SKM-1 (cell line): ENCODE measurements at regions not wholly inside any gene's neighbourhood (a gene's known extent, or its start where the extent isn't known, plus 50 kb on each side); places are given as distances from the start of the nearest gene placed in this dataset.
"Not testable (repeated sequence)": the region's sequence is repeated elsewhere in the genome, so short reads cannot be mapped to it uniquely, and the experiment has no call there.

Source experiments
- DNase-seq: peaks from one replicate; lab custom pipeline; 2025; ENCODE audit not compliant: unreplicated experiment; lab: John Stamatoyannopoulos, UW

DNA sequence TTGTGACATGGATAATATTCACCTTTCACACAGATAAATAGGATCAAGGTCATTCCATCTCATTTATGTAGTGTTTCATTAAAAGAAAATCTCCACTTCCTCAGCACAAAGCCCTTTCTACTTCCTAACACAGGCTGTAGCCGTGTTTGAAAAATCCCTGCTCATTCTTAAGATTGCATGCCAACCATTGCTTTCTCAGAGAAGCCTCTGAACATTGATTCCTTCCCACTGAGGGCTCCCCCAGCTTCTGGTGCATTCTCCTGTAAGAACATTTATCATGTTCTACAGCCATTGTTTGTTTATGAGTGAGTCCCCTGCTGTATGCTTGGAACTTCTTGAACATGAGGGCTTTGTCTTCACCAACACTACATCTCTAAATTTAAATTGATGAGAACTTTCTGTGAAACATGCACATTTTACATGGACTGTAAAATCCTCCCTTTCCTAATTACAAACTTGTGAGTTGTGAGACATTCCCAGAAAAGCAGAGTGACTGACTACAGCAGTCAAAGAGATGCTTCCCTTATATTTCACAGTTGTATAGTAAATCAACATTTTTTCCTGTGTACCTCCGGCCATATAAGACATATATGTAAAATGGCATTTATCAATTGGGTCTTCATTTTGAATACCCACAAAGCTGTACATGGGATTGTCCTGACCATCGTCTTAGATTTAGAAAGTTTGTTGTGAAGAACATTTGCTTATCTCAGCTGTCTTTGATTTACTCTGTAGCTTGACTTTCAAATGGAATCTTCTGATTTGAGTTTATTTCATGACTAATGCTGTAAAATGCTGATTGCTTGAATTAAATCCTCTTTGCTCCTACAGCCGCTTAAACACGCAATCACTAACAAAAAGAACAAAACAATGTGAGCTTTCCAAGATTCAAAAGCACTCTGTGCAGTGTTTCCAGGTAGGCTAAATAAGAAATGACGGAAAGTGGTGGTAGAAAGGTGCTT is 600.5 kb upstream of the SLIT2 start:
- DNase-seq, result no peak

- DNase-seq, result no peak
These were observed 606.1 kb upstream of the SLIT2 start for GRCh38 chr4:19645589-19645988.

- DNase-seq, result no peak
These were observed 615.3 kb upstream of the SLIT2 start for GRCh38 chr4:19636451-19636850.

DNA sequence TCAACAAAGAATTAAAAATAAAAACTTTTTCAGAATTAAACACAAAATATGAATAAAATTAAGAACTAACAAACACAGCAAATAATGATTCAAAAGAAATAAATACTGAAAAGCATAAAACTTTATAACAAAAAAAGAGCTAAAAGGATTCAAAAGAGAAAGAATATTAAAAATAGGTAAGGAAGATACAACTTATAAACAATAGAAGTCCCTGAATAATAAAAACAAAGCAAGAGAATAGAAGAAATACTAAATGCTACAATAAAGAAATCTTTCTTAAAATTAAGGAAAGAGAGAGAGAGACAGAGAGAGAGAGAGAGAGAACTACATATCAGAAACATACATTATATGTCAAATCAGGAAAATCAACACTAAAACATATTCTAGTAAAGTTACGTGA is 619.9 kb upstream of the SLIT2 start:
- no peak for DNase-seq

DNA sequence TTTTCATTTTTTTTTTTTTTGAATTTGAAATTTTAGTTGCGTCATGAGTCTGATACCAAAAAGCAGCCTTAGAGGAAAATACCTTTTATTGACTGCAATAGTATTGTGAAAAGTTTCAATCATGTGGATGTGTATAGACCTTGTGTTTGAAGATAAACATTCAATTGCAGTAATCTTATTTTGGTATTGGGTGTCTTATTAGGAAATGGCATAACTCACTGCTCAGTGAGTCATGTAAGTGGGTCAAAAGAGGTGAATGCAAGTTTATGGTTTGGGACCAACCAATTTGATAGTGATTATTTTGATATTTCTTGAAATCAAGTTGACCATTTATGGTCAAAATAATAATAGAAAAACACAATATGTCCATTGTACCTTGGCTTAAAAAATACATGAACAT is 627.8 kb upstream of the SLIT2 start:
- no peak for DNase-seq

- no peak for DNase-seq
These were observed 636.5 kb upstream of the SLIT2 start for GRCh38 chr4:19615086-19615689.

DNA sequence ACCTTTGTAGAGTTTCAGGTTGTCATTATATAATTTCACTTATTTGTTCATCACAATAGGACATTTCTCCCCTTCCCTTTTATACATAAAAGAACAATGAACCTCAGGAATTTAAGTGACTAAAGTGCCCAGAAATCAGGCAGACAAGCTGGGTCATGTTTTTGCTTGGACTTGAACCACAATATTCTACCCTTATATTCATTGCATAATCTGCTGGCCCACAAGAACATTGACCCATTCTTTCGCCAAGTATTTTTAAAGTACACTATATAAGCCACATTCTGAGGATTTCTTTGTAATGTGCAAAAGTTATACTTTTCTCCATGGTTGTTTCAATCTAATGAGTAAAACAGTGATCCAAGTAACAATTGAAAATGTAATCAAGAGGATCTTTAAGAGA is 637.5 kb upstream of the SLIT2 start:
- no peak for DNase-seq

DNA sequence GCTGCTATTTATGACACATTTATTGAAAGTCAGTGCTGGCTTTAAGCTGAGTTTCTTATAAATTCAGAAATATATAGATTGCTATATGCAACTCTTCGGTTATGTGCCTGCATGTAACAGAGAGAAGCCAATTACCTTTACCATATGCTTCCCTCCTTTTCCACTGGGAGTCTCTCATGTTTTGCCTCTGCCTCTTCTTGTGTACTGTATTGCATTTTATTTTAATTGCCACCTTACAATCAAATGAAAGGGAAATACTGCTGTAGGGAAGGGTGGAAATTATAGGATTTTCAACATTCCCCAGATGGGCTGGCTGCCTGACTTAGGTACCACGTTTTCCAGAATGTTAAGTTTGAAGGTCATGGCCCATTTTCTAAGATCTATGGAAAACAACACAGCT is 655.4 kb upstream of the SLIT2 start:
- DNase-seq, result no peak

- no peak for DNase-seq
These were observed 659.3 kb upstream of the SLIT2 start for GRCh38 chr4:19592391-19592790.

GRCh38 chr4:19583827-19584569 is 667.7 kb upstream of the SLIT2 start:
- DNase-seq, result no peak

DNA sequence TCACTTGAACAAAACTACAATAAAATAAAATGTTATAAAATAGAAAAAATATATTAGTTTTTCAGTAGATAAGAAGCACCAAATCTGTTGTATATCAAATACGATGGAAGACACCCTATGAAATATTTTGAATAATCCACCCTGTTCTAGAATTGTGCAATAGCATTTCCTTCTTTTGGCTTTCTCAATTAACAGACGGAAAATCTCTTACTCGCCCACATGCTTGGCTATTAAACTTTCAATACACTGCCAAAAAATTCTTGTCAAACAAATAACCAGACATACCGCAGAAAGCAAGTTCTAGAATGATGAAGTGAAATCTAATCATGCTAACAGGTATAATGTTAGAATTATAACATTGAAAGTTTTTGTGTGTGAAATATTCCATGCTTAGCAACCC is 671.6 kb upstream of the SLIT2 start:
- DNase-seq, result no peak

DNA sequence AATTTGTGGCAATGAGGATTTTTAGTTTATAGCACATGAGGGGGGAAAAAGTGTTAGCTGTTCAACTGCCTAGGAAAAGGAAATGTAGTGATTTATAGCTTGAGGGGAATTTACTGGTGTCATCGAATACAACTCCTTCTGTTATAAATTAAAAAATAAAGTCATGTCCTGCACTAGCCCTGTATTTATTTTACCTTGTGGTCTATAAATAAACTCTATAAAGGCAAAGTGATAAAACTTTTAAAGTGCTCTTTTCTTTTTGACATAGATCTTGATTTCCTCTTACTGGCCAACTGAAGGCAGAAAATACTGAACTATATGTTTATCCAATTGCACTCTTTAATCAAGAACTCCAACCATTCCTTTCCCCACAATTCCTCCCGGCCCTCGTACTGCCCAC is 672.1 kb upstream of the SLIT2 start:
- DNase-seq, result no peak

DNA sequence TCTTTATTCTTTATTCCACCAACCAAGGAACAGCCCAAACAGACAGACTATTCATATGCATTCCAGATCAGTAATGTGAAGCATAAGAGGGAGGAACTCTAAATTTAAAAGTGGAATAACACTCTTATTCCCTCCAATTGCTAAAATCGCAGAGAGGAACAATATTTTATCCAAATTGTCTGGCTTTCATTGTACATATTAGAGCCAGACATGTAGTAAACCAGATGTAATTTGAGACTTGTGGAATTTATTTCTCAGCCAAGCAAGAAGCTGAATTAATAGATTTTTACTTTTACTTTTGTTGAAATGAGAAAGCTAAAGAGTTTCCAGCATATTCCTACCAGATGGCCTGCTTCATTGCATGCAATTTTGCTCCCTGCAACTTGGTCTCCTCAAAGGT is 674.6 kb upstream of the SLIT2 start:
- DNase-seq, result no peak

- no peak for DNase-seq
These were observed 675.8 kb upstream of the SLIT2 start for GRCh38 chr4:19575924-19576323.

DNA sequence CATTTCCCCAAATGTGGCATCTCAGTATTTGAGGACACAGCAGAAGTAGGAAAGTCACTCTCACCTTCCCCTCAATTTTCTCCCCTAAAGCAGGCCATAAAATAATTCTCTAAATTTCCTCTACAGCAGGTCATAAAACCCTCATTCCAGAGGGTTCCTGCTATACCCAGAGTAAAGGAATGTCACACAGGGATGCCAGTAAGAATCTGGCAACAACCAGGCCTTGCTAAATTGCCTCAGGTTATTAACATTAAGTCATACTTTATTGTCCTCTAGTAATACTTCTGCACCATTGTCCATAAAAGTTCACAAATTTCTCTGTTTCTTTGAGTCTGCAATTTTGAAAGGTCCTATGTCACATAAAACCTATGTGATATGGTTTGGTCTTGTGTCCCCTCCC is 685.7 kb upstream of the SLIT2 start:
- DNase-seq, result no peak

DNA sequence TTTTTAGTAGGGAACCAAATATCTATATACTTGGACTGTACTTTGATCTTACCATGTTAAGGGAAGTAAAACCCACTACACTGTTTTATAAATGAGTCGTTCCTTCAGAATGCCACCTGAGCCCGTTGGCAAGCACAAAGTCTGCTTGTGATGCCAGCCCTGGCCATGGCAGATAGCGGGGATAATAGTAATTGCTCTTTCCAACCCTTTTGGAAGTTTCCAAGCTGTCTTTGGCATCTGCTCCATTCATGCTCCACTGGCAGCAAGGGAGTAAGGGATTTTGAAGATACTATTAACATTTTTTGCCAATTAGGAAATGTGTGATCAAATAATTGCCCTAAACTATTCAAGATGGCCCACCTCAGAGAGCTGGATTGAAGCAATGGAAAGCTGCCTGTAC is 689.2 kb upstream of the SLIT2 start:
- DNase-seq, result no peak

GRCh38 chr4:19557161-19557560 is 694.5 kb upstream of the SLIT2 start:
- no peak for DNase-seq

DNA sequence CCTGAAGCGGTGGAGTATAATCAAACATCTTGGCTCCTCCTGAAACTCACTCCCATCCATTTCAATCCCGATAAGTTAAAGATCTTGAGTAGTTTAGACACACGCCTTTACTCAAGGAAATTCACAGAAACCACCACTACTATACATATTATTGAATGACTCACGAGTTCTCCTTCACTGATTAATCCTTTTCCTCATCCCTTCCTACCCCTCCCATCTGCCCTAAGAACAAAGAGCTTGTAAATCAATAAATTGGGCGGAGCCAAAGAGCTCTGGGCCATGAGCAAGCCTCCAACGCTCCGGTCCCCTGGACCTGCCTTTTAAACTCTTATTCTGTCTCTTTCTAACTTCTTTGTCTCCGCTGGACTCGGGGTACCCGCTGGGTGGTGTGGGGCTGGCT is 695.4 kb upstream of the SLIT2 start:
- not testable (repeated sequence) for DNase-seq

DNA sequence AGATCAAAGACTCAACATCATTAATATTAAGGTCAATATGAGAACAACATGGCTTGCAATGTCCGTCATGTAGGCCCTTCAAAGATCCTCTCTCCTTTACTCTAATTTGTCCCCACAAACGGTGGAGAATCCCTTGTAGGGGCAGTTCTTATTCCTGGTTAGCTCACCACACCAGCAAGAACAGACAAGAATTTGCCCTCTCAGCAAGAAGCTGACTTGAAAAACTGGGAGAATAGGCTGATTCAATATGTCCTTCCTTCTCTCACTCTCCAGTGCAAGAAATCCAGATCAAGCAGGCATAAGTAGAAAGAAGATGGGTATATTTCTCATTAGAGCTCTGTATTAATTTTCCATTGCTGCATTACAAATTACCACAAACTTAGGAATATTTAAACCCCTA is 704.2 kb upstream of the SLIT2 start:
- DNase-seq, result no peak

- DNase-seq, result no peak
These were observed 707.1 kb upstream of the SLIT2 start for GRCh38 chr4:19544446-19545125.

- no peak for DNase-seq
These were observed 710.7 kb upstream of the SLIT2 start for GRCh38 chr4:19540859-19541540.
